Fibroblast of the aortic adventitia (primary cell): ENCODE measurements at regions not wholly inside any gene's neighbourhood (a gene's known extent, or its start where the extent isn't known, plus 50 kb on each side); places are given as distances from the start of the nearest gene placed in this dataset.

Experiments used
- DNase-seq: peaks from one replicate; pipeline ENCODE4 v3.0.0-alpha.2; 2010; ENCODE audit warnings: low read depth
- H3K4me3 ChIP-seq: 2 replicates; pipeline ENCODE4 v1.5.1; 2011; ENCODE audit warnings: low read depth, mild to moderate bottlenecking, control low read depth, low read length, moderate library complexity
- CTCF ChIP-seq: IDR thresholded peaks from 2 replicates; pipeline ENCODE4 v1.5.1; 2011; ENCODE audit warnings: mild to moderate bottlenecking, low read length, control low read depth, inconsistent platforms; ENCODE audit not compliant: insufficient read depth

- no peak for DNase-seq
- no peak overlapping the region for H3K4me3 ChIP-seq
- no peak for TF ChIP-seq CTCF
These were observed 185.2 kb downstream of the KLF13 start for GRCh38 chr15:31511707-31512310.

GRCh38 chr15:31513178-31513577 is 186.5 kb downstream of the KLF13 start:
- no peak for TF ChIP-seq CTCF
- no peak for DNase-seq
- no peak overlapping the region for H3K4me3 ChIP-seq

- DNase-seq = no peak
- no peak overlapping the region for H3K4me3 ChIP-seq
- TF ChIP-seq CTCF = no peak
These were observed 189.8 kb downstream of the KLF13 start for GRCh38 chr15:31516440-31516839.

GRCh38 chr15:31516874-31517273 is 190.2 kb downstream of the KLF13 start:
- no peak for DNase-seq
- TF ChIP-seq CTCF = no peak
- H3K4me3 ChIP-seq = no peak overlapping the region

- no peak for TF ChIP-seq CTCF
- no peak for DNase-seq
- H3K4me3 ChIP-seq = no peak overlapping the region
These were observed 191.1 kb downstream of the KLF13 start for GRCh38 chr15:31517711-31518110.

DNA sequence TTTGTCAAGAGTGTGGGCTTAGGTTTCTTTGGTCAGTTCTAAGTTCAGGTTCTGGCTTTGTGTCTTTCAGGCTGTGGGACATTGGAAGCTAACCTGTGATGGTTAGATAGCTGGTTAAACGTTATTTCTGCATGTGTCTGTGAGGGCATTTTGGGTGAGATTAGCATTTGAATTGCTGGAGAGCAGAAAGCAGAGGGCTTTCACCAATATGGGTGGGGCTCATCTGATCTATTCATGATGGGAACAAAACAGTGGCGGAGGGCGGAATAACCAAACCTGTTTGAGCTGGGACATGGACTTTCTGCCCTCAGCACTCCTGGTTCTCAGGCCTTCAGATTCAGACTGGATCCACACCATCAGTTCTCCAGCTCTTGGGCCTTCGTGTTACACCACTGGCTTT is 195.4 kb downstream of the KLF13 start:
- H3K4me3 ChIP-seq = no peak overlapping the region
- no peak for DNase-seq
- TF ChIP-seq CTCF = no peak

DNA sequence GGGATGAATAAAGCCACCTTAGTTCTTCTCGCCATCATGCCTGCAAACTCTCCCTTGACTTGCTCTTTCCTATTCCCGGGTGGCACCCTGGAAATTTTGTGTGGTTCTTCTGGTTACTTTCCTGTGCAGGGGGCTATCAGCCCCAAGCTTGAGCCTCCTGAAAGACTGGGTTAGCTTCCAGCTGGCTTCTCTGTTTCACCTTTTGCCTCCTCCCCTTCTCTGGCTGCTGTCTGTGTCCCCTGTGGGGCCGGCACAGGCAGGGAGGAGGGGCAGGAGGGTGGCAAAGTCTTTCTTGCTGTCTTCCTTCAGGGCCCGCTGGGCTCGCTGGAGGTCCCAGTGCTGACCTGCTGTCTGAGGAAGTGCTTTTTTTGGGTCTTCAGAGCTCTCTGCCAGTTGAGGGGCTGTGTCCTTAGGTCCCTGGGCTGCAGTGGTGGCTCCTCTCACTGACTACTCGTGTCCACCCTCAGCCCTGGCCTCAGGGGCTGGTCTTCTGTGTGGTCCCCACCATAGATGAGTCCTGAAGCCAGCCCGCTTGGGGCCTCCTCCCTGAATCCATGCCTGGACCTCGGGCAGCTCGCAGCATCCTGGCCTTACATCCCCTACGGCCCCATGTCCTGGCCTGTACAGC is 196.5 kb downstream of the KLF13 start:
- DNase-seq = no peak

More for the DNA sequence above, 196.5 kb downstream of the KLF13 start:
- no peak for TF ChIP-seq CTCF
- H3K4me3 ChIP-seq = no peak overlapping the region
